ENCODE measurements at regions not wholly inside any gene's neighbourhood (a gene's known extent, or its start where the extent isn't known, plus 50 kb on each side); places are given as distances from the start of the nearest gene placed in this dataset.

DNA sequence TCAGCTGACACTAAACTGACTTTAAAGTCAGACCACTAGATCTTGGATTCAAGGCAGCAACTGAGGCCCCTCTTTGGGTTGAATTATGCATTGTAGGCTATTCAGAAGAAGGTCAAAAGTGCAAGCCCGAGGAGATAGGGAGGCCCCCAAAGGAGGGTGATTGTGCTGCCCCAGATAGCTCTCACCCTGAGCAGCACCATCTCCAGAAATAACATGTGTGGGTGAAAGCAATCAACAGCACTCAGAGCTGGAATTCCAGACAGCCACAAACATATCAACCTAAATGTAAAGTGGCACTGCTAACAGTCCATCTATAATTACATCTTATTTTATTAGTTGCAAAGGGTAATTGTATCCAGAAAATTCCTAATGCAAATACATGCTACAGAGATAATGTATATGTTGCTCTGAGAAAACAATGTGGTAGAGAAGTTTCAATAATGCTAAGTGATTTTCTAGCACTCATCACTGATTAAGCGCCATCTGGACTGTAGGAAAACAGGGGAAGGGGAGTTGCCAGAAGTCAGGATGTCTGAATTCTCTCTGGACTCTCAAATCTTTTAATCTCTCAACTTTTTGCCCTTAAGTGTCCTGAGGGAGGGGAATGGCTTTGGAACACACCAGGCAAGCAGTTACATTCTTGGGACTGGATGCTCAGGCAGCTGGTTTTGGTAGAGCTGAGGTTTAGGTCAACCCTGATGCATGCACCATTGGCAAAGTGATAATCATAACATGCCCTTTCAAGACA lies 61.8 kb upstream of the SFRP2 start:
- Histone ChIP-seq H3K4me3 (no peak overlapping the region), H3K27me3 (ENCODE audit: insufficient read depth) (no peaks in the 10 kb centered on the region), H3K79me2 (replicated peaks; ENCODE audit: insufficient read depth) (no peaks in the 10 kb centered on the region), H3K27ac (ENCODE audit: low read depth) (no peak overlapping the region), H2AFZ (no peak overlapping the region), H3K4me2 (no peak overlapping the region), H3K36me3 (ENCODE audit: insufficient read depth) (no peaks in the 10 kb centered on the region), H3F3A (replicated peaks; ENCODE audit: low read depth) (no peaks in the 10 kb centered on the region), H3K4me1 (ENCODE audit: insufficient read depth) (no peaks in the 10 kb centered on the region), H3K9me2 (ENCODE audit: insufficient read depth) (0 out of 2 replicates have a peak, but pooled peaks cover 3% of the 10 kb centered on the region), H4K20me1 (replicated peaks; ENCODE audit: insufficient read depth) (no peaks in the 10 kb centered on the region)
- ATAC-seq (no peak), DNase-seq (ENCODE audit: low spot score) (no peak)
- no peaks in the 10 kb centered on the region; the same call in 1 of the 3 replicates for H3K36me3 Mint-ChIP-seq (ENCODE audit: low read depth)
- H3K9me3 Mint-ChIP-seq = peaks cover 18% of the 10 kb centered on the region; the same call in 2 of the 3 replicates
- H3K4me3 Mint-ChIP-seq = no peak overlapping the region
- H3K4me1 Mint-ChIP-seq = no peaks in the 10 kb centered on the region
- H3K27me3 Mint-ChIP-seq (ENCODE audit: insufficient read depth, low read depth, poor library complexity) = peaks cover 6% of the 10 kb centered on the region
- no peak for TF ChIP-seq REST (IDR thresholded peaks at IDR 0.05; ENCODE audit: unreplicated experiment)
- TF ChIP-seq STAT1 (IDR thresholded peaks at IDR 0.05; ENCODE audit: unreplicated experiment) = no peak
- no peak for TF ChIP-seq NANOG (IDR thresholded peaks at IDR 0.05; ENCODE audit: borderline replicate concordance)
- TF ChIP-seq JUNB (IDR thresholded peaks at IDR 0.05; ENCODE audit: unreplicated experiment) = no peak
- no peak for TF ChIP-seq CREB1 (CRISPR knock-in tag; IDR thresholded peaks at IDR 0.05; ENCODE audit: low read depth)
- no peak for TF ChIP-seq EZH2phosphoT487 (IDR thresholded peaks at IDR 0.05; ENCODE audit: unreplicated experiment)
- no peak for TF ChIP-seq POLR2AphosphoS5 (IDR thresholded peaks at IDR 0.05; ENCODE audit: low read depth)
- no peak for TF ChIP-seq CTCF (conservative IDR thresholded peaks at IDR 0.05; ENCODE audit: low read depth in 2 of 2)
- TF ChIP-seq ZNF331 (CRISPR knock-in tag; IDR thresholded peaks at IDR 0.05; ENCODE audit: low read depth) = no peak
- no peak for TF ChIP-seq ZNF114 (CRISPR knock-in tag; IDR thresholded peaks at IDR 0.05)
- TF ChIP-seq ETS1 (IDR thresholded peaks at IDR 0.05) = no peak
- no peak for TF ChIP-seq ZNF462 (CRISPR knock-in tag; IDR thresholded peaks at IDR 0.05)
- no peak for TF ChIP-seq EZH2 (IDR thresholded peaks at IDR 0.05; ENCODE audit: low read depth, unreplicated experiment)
- no peak overlapping the region for H3K27ac Mint-ChIP-seq
